GM21529 (cell line): ENCODE measurements at regions not wholly inside any gene's neighbourhood (a gene's known extent, or its start where the extent isn't known, plus 50 kb on each side); places are given as distances from the start of the nearest gene placed in this dataset.
"Not testable (repeated sequence)": the region's sequence is repeated elsewhere in the genome, so short reads cannot be mapped to it uniquely, and the experiment has no call there.

Experiments used
- ATAC-seq: cut with Tn5 transposase; IDR thresholded peaks from one replicate; pipeline ENCODE4 v1.9.1; 2021; ENCODE audit not compliant: unreplicated experiment

- ATAC-seq = no peak
Observed at GRCh38 chr2:147165697-147166382, 679.0 kb upstream of the ACVR2A start.

GRCh38 chr2:147164563-147164962 is 680.3 kb upstream of the ACVR2A start:
- no peak for ATAC-seq

DNA sequence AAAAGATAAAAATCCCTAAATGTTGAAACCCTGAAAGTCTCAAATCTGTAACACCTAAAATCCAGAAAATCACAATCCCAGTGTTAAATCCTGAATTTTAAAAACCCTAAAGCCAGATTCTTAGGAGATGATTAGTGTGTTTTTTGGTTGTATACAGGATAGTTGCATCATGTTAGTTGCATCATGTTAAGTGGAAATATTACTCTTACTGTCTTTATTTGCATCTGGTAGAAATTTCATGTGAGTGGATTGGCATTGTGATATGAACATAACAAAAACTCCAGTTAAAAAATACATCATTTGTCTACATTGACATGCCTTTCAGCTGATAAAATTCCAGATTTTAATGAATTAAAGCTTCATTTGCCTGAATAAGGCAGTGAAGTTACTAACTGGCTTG is 683.1 kb upstream of the ACVR2A start:
- no peak for ATAC-seq

GRCh38 chr2:147156970-147157369 is 687.9 kb upstream of the ACVR2A start:
- ATAC-seq = no peak

- ATAC-seq = no peak
Observed at GRCh38 chr2:147150241-147150635, 694.6 kb upstream of the ACVR2A start.

GRCh38 chr2:147149575-147150240 is 695.1 kb upstream of the ACVR2A start:
- no peak for ATAC-seq

GRCh38 chr2:147147802-147148201 is 697.0 kb upstream of the ACVR2A start:
- no peak for ATAC-seq

DNA sequence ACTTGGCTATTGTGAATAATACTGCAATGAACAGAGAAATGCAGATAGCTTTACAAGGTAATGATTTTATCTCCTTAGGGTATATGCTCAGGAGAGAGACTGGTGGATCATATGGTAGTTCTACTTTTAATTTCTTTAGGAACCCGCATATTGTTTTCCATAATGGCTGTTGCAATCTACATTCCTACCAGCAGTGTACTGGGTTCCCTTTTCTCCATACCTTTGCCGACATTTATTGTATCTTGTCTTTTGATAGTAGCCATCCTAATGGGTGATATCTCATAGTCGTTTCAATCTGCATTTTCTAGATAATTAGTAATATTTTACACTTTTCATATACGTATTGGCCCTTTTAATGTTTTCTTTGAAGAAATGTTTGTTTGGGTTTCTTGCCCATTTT is 702.9 kb upstream of the ACVR2A start:
- no peak for ATAC-seq

- ATAC-seq = not testable (repeated sequence)
Observed at GRCh38 chr2:147139732-147140131, 705.1 kb upstream of the ACVR2A start.

DNA sequence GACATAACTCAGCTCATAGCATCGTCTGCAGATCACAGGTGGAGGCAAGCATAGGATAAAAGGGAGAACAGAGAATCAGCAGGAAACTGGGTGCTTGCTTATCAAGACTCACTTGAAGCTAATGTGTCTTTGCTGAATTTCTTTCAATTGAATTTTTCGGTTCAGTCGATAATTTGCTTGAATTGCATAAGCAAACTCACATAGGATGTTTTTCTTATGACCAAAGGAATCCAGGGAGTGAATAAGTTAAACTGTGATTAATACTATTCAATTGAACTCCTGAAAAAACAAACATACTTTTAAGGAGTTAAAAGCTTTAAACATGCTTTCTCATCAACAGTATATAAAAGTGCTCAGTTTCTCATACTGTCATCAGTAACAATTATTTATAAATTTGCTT is 707.1 kb upstream of the ACVR2A start:
- no peak for ATAC-seq

- no peak for ATAC-seq
Observed at GRCh38 chr2:147135376-147135775, 709.5 kb upstream of the ACVR2A start.

- no peak for ATAC-seq
Observed at GRCh38 chr2:147133286-147133908, 711.4 kb upstream of the ACVR2A start.

DNA sequence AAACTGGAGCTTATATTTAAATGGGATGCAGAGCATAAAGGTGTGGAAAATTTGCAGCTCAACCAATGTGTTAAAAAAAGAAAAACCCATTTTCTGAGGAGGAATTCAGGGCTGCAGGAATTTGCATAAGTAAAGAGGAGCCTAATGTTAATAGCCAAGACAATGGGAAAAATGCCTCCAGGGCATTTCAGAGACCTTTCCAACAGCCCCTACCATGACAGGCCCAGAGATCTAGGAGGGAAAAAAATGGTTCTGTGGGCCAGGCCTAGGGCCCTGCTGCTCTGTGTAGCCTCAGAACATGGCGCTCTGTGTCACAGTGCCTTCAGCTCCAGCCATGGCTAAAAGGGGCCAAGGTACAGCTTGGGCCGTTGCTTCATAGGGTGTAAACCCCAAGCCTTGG is 719.7 kb upstream of the ACVR2A start:
- ATAC-seq = no peak

DNA sequence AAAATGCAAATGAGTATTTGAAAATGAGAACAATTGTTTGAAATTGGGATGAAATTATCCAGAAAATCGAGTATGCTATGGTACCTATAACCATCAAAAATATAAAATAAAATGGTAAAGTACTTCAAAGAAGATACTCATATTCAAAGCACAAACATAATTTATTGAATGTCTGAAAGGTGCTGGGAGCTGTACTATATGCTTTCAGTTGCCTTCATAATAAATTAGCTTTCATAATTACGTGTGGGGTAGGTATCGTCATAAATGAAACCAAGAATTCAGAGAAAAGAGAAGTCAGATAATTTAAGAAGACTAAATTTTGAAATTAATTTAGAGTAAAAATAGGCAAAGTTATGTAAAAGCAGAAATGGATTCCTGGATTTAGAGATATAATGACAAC is 721.9 kb upstream of the ACVR2A start:
- ATAC-seq = no peak

DNA sequence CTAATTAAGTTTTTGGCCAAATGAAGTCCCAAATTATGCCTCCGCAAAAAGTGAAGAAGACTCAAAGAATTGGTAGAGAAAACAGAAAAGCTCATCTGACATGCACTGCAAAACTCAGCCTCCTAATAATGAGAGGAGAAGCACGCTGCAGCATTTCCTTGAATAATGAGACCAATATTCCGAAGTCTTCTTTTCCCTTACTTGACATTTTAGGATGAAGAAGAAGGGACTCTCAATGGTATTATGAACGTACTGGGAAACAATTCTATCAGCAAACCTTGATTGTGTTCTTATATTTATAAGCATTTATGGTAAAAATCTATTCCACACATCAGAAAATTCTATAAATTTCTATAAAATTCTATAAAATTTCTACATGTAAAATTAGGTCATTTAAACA is 733.9 kb upstream of the ACVR2A start:
- ATAC-seq = no peak

GRCh38 chr2:147110317-147110716 is 734.5 kb upstream of the ACVR2A start:
- no peak for ATAC-seq

GRCh38 chr2:147109291-147109690 is 735.5 kb upstream of the ACVR2A start:
- ATAC-seq = no peak

GRCh38 chr2:147108548-147108947 is 736.3 kb upstream of the ACVR2A start:
- no peak for ATAC-seq

GRCh38 chr2:147101941-147102790 is 742.7 kb upstream of the ACVR2A start:
- ATAC-seq = no peak

GRCh38 chr2:147100406-147101035 is 744.3 kb upstream of the ACVR2A start:
- no peak for ATAC-seq

DNA sequence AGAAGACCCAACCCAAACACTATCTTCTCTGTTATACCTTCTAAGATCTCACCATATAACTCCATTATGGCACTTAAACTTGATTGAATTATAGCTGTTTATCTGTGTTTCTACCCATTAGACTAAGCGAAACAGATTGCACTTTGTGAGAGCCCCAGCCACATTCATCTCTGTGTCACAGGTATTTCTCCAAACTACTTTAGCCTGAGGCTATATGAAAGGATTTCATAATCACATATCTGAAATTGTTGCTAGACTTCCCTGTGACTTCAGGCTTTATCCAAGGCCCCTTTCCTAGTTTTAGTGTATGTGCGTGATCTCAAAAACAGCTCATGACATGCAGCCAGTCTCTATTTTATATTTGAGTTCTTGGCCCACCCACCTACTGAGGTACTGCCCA is 745.0 kb upstream of the ACVR2A start:
- no peak for ATAC-seq
